ENCODE measurements at regions not wholly inside any gene's neighbourhood (a gene's known extent, or its start where the extent isn't known, plus 50 kb on each side); places are given as distances from the start of the nearest gene placed in this dataset.

- H2BK15ac ChIP-seq (ENCODE audit: low read depth, low read length) = no peak overlapping the region
- H3K36me3 ChIP-seq (ENCODE audit: control insufficient read depth, insufficient read depth, low read length) = no peaks in the 10 kb centered on the region
- H3K9me1 ChIP-seq (ENCODE audit: insufficient read depth, low read length) = no peaks in the 10 kb centered on the region
- H2BK120ac ChIP-seq (ENCODE audit: low read depth, low read length) = no peak overlapping the region
- no peak overlapping the region for H2AFZ ChIP-seq (replicated peaks; ENCODE audit: low read length, poor library complexity)
- 88% methylated on average over 1 of the region's 6 CpGs; no CpG with 5 or more reads in 1 of the 2 experiments for WGBS, 2 experiments (ENCODE audit: extremely low coverage in 2 of 2, insufficient read length in 1 of 2)
- H3K56ac ChIP-seq (ENCODE audit: extremely low read depth, insufficient read depth, low read length) = no peak overlapping the region
- no peaks in the 10 kb centered on the region for H3K79me1 ChIP-seq (ENCODE audit: low read depth in 1 of 2, low read length in 2 of 2)
- no peak overlapping the region for H3K4ac ChIP-seq (ENCODE audit: low read depth, low read length)
- BruUV-seq (replicated peaks) = no TSS peak
- H3K14ac ChIP-seq (replicated peaks; ENCODE audit: low read depth, low read length) = no peak overlapping the region
- H4K20me1 ChIP-seq (ENCODE audit: insufficient read depth, low read length) = no peaks in the 10 kb centered on the region
- no peak overlapping the region for H4K91ac ChIP-seq (ENCODE audit: insufficient read depth, low read depth, low read length)
- peaks cover 2% of the 10 kb centered on the region; the same call in 1 of the 2 replicates for H3K27me3 ChIP-seq (ENCODE audit: control insufficient read depth, insufficient read depth, low read length)
- ChIA-PET CTCF (no interaction called here), POLR2A (ENCODE audit: unreplicated experiment) (no interaction called here)
- H3K9ac ChIP-seq (ENCODE audit: low read depth, low read length) = no peak overlapping the region
- H2AK5ac ChIP-seq (ENCODE audit: low read depth, low read length) = no peak overlapping the region
- no peak overlapping the region for H3K4me3 ChIP-seq (ENCODE audit: insufficient read depth, low read depth, low read length)
- in situ Hi-C loops (cut with MboI; ENCODE audit: low sequenced_read_pairs) = no loop called here
- no peak overlapping the region for H4K5ac ChIP-seq (ENCODE audit: low read depth, low read length)
- no peak overlapping the region for H2AK9ac ChIP-seq (replicated peaks; ENCODE audit: low read depth, low read length, poor library complexity)
- H2BK5ac ChIP-seq (ENCODE audit: low read depth, low read length, poor library complexity, severe bottlenecking) = no peak overlapping the region
- 0 out of 2 replicates have a peak, but pooled peaks cover 2% of the 10 kb centered on the region for H3K9me3 ChIP-seq (ENCODE audit: control insufficient read depth, insufficient read depth, low read length)
- intact Hi-C loops (cut with micrococcal nuclease) = no loop called here
- ATAC-seq (ENCODE audit: low read depth) (no peak), DNase-seq (no peak)
- no peak for TF ChIP-seq RCOR1 (IDR thresholded peaks at IDR 0.05; ENCODE audit: insufficient replicate concordance, low read length)
- no peak for TF ChIP-seq POLR2A (IDR thresholded peaks at IDR 0.05; ENCODE audit: low read depth, low read length)
- no peak for TF ChIP-seq MAFK (IDR thresholded peaks at IDR 0.05; ENCODE audit: low read depth, low read length)
- no peak for TF ChIP-seq NFE2L2 (IDR thresholded peaks at IDR 0.05; ENCODE audit: low read depth, low read length)
- dilution Hi-C loops (cut with HindIII; ENCODE audit: low sequenced_read_pairs, unreplicated experiment) = no loop called here
- H3K18ac ChIP-seq (ENCODE audit: low read depth, low read length) = no peak overlapping the region
- H3K27ac ChIP-seq (ENCODE audit: insufficient read depth, low read length) = no peak overlapping the region
- no peak overlapping the region for H3K23ac ChIP-seq (ENCODE audit: low read depth, low read length)
- no peak overlapping the region for H3K4me2 ChIP-seq (ENCODE audit: low read depth, low read length)
- H3K4me1 ChIP-seq (ENCODE audit: control insufficient read depth, insufficient read depth, low read length) = no peaks in the 10 kb centered on the region
- no peak overlapping the region for H4K8ac ChIP-seq (ENCODE audit: low read depth in 2 of 2, low read length in 2 of 2)
- no peak overlapping the region for H2BK20ac ChIP-seq (ENCODE audit: low read depth, low read length)
Measured at GRCh38 chr15:29380466-29380865, 110.8 kb upstream of the NSMCE3 start.
